BE2C (cell line): ENCODE measurements at regions not wholly inside any gene's neighbourhood (a gene's known extent, or its start where the extent isn't known, plus 50 kb on each side); places are given as distances from the start of the nearest gene placed in this dataset.

Experiments used
- DNase-seq: peaks from one replicate; pipeline ENCODE4 v3.0.0-alpha.2; 2020
- H3K27me3 ChIP-seq: fragments of 250-450 bp; sonication (Bioruptor Pico); 2 replicates; pipeline ENCODE4 v1.5.1; 2020; ENCODE audit warnings: mild to moderate bottlenecking
- H3K36me3 ChIP-seq: fragments of 250-450 bp; sonication (Bioruptor Pico); 2 replicates; pipeline ENCODE4 v1.5.1; 2020; ENCODE audit warnings: mild to moderate bottlenecking
- H3K4me1 ChIP-seq: fragments of 250-450 bp; sonication (Bioruptor Pico); 2 replicates; pipeline ENCODE4 v1.5.1; 2020
- H3K4me3 ChIP-seq: 2 replicates; pipeline ENCODE4 v1.5.1; 2011; ENCODE audit warnings: low read depth, low read length
- H3K9me3 ChIP-seq: fragments of 250-450 bp; sonication (Bioruptor Pico); 2 replicates; pipeline ENCODE4 v1.5.1; 2020
- CTCF ChIP-seq: IDR thresholded peaks from 2 replicates; pipeline ENCODE4 v1.5.1; 2012; ENCODE audit warnings: mild to moderate bottlenecking, low read depth, low read length

GRCh38 chr7:1293950-1294411, 61.3 kb downstream of the UNCX start:
- Histone ChIP-seq H3K4me1 (no peaks in the 10 kb centered on the region), H3K9me3 (no peaks in the 10 kb centered on the region), H3K36me3 (no peaks in the 10 kb centered on the region), H3K4me3 (no peak overlapping the region), H3K27me3 (peaks cover 89% of the 10 kb centered on the region)
- DNase-seq: no peak
- TF ChIP-seq CTCF: no peak

GRCh38 chr7:1295776-1296355, 63.2 kb downstream of the UNCX start:
- TF ChIP-seq CTCF: no peak
- no peaks in the 10 kb centered on the region for H3K4me1 ChIP-seq
- H3K27me3 ChIP-seq: peaks cover 88% of the 10 kb centered on the region

GRCh38 chr7:1296356-1296981, 63.8 kb downstream of the UNCX start:
- H3K27me3 ChIP-seq: peaks cover 86% of the 10 kb centered on the region
- H3K4me3 ChIP-seq: no peak overlapping the region
- no peaks in the 10 kb centered on the region for H3K9me3 ChIP-seq
- no peaks in the 10 kb centered on the region for H3K4me1 ChIP-seq
- no peaks in the 10 kb centered on the region for H3K36me3 ChIP-seq
- no peak for TF ChIP-seq CTCF
- no peak for DNase-seq

More at GRCh38 chr7:1295776-1296355, 63.2 kb downstream of the UNCX start:
- DNase-seq: no peak
- Histone ChIP-seq H3K4me3 (no peak overlapping the region), H3K36me3 (no peaks in the 10 kb centered on the region), H3K9me3 (no peaks in the 10 kb centered on the region)

GRCh38 chr7:1297017-1297960, 64.6 kb downstream of the UNCX start:
- H3K27me3 ChIP-seq: peaks cover 83% of the 10 kb centered on the region
- H3K36me3 ChIP-seq: no peaks in the 10 kb centered on the region
- no peak for DNase-seq
- no peaks in the 10 kb centered on the region for H3K4me1 ChIP-seq
- no peak for TF ChIP-seq CTCF
- no peaks in the 10 kb centered on the region for H3K9me3 ChIP-seq
- H3K4me3 ChIP-seq: no peak overlapping the region

- peaks cover 82% of the 10 kb centered on the region for H3K27me3 ChIP-seq
- no peaks in the 10 kb centered on the region for H3K4me1 ChIP-seq
- no peak for DNase-seq
- no peaks in the 10 kb centered on the region for H3K9me3 ChIP-seq
- no peak for TF ChIP-seq CTCF
- H3K36me3 ChIP-seq: no peaks in the 10 kb centered on the region
- no peak overlapping the region for H3K4me3 ChIP-seq
These were observed 65.6 kb downstream of the UNCX start for GRCh38 chr7:1298051-1298930.
